ENCODE measurements at regions not wholly inside any gene's neighbourhood (a gene's known extent, or its start where the extent isn't known, plus 50 kb on each side); places are given as distances from the start of the nearest gene placed in this dataset.
"Not testable (repeated sequence)": the region's sequence is repeated elsewhere in the genome, so short reads cannot be mapped to it uniquely, and the experiment has no call there.

DNA sequence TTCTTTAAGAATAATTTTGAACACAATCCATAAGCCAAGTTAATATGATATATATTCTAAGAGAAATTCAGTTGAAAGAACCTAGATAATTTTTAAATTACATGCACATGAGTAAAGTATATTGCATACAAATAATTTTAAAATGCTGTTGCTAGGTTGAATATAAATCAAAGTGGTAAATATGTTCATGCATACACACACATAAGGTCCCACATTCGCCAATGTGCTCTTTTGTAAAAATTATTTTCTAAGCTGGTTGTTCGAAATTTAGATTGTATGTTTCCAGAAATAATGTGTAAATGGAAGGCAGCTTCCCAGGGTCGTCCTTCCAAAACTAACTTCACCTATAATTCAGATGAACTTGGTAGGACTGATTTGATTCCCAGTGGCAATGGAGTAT lies 173.7 kb upstream of the CCDC196 start:
- no peaks in the 10 kb centered on the region for H3K36me3 Mint-ChIP-seq
- TF ChIP-seq, protein P1, sequence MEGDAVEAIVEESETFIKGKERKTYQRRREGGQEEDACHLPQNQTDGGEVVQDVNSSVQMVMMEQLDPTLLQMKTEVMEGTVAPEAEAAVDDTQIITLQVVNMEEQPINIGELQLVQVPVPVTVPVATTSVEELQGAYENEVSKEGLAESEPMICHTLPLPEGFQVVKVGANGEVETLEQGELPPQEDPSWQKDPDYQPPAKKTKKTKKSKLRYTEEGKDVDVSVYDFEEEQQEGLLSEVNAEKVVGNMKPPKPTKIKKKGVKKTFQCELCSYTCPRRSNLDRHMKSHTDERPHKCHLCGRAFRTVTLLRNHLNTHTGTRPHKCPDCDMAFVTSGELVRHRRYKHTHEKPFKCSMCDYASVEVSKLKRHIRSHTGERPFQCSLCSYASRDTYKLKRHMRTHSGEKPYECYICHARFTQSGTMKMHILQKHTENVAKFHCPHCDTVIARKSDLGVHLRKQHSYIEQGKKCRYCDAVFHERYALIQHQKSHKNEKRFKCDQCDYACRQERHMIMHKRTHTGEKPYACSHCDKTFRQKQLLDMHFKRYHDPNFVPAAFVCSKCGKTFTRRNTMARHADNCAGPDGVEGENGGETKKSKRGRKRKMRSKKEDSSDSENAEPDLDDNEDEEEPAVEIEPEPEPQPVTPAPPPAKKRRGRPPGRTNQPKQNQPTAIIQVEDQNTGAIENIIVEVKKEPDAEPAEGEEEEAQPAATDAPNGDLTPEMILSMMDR (IDR thresholded peaks at IDR 0.05; ENCODE audit: unreplicated experiment) = no peak
- H3K27me3 Mint-ChIP-seq (ENCODE audit: low read depth) = peaks cover 5% of the 10 kb centered on the region
- no peak overlapping the region for H3K27ac Mint-ChIP-seq
- no peak for DNase-seq (ENCODE audit: low spot score in 2 of 2, unreplicated experiment in 2 of 2)
- peaks cover 21% of the 10 kb centered on the region for H3K9me3 Mint-ChIP-seq
- H3K4me1 Mint-ChIP-seq = no peaks in the 10 kb centered on the region
- no peak overlapping the region for H3K4me3 Mint-ChIP-seq

DNA sequence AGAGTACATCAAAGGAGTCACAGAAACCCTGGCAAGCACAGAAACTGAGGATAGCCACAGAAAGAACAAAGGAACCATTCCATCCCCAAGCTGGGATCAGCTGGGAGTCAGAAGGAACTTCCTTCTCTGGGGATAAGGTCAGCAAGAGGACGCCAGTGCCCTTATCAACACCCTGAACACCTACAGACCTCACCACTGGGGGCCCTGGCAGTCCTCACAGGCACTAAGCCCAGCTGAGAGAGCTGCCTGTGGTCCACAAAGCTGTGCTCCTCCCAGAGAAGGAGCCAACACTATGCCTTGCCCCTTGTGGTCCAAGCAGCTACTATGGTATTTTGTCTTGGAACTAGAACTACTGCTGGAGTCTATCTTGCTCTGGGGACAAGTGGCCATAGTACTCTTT lies 171.1 kb upstream of the CCDC196 start:
- peaks cover 25% of the 10 kb centered on the region for H3K9me3 Mint-ChIP-seq
- no peak for DNase-seq (ENCODE audit: low spot score in 2 of 2, unreplicated experiment in 2 of 2)
- H3K27me3 Mint-ChIP-seq (ENCODE audit: low read depth) = peaks cover 5% of the 10 kb centered on the region
- no peaks in the 10 kb centered on the region for H3K4me1 Mint-ChIP-seq
- H3K36me3 Mint-ChIP-seq = no peaks in the 10 kb centered on the region
- H3K4me3 Mint-ChIP-seq = no peak overlapping the region
- no peak overlapping the region for H3K27ac Mint-ChIP-seq
- TF ChIP-seq, protein P1 (IDR thresholded peaks at IDR 0.05; ENCODE audit: unreplicated experiment) = no peak

DNA sequence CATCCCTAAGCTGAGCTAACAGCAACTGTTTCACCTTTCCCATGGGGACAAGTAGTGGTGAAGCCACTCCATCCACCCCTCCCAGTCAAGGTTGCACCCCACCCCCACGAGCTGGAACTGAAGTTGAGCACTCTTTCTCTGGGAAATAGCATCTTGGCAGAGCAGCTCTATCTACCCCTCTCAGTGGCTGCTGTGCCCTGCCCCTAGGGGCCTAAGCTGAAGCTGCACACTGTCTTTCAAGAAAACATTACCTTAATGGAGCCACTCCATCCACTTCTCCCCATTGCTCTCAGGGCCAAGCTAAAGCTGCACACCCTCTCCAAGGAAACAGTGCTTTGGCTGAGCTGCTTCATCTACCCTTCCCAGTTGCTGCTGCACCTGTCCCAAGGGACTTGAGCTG lies 170.6 kb upstream of the CCDC196 start:
- peaks cover 5% of the 10 kb centered on the region for H3K27me3 Mint-ChIP-seq (ENCODE audit: low read depth)
- DNase-seq (ENCODE audit: low spot score in 2 of 2, unreplicated experiment in 2 of 2) = no peak
- H3K4me3 Mint-ChIP-seq = no peak overlapping the region
- TF ChIP-seq, protein P1 (IDR thresholded peaks at IDR 0.05; ENCODE audit: unreplicated experiment) = no peak
- no peaks in the 10 kb centered on the region for H3K4me1 Mint-ChIP-seq
- no peak overlapping the region for H3K27ac Mint-ChIP-seq
- peaks cover 28% of the 10 kb centered on the region for H3K9me3 Mint-ChIP-seq
- H3K36me3 Mint-ChIP-seq = no peaks in the 10 kb centered on the region

DNA sequence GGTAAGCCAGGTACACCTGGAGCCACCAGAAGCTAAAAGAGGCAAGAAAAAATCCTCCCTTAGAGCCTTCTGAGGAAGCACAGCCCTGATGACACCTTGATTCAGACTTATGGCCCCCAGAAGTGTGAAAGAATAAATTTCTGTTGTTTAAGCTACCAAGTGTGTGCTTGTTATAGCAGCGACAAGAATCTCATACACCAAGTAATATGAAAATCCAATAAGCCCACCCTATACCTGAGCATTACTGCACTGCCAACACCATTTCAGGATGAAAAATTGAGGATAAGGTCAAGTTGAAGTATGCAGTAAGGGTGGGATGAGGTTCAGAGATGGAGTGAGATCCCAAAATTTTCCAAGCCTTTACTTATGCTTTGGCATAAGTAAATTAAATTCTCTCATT lies 163.6 kb upstream of the CCDC196 start:
- Mint-ChIP-seq H3K4me1 (no peaks in the 10 kb centered on the region), H3K4me3 (no peak overlapping the region), H3K36me3 (no peaks in the 10 kb centered on the region), H3K27ac (no peak overlapping the region), H3K9me3 (peaks cover 31% of the 10 kb centered on the region), H3K27me3 (ENCODE audit: low read depth) (peaks cover 4% of the 10 kb centered on the region)
- DNase-seq (ENCODE audit: low spot score in 2 of 2, unreplicated experiment in 2 of 2) = no peak
- TF ChIP-seq, protein P1 (IDR thresholded peaks at IDR 0.05; ENCODE audit: unreplicated experiment) = no peak

DNA sequence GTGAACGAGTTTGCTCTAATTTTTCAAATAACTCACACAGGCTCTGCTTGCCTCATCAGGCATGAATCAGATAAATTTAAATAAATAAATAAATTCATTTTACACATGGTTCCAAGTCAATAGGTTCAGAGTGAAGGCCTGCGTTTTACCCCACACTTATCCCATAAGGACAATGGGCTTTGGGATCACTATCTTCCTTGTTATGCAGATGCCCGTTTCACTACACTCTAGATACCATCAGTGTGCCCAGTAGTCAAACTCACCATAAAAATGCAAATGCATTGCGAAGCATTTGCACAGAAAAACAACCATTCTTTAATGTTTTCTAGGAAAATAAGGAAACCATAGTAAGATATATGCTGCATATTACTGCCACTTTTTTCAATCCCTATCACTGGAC lies 155.9 kb upstream of the CCDC196 start:
- H3K36me3 Mint-ChIP-seq = peaks cover 1% of the 10 kb centered on the region
- H3K27me3 Mint-ChIP-seq (ENCODE audit: low read depth) = peaks cover 4% of the 10 kb centered on the region
- no peak for DNase-seq (ENCODE audit: low spot score in 2 of 2, unreplicated experiment in 2 of 2)
- TF ChIP-seq, protein P1 (IDR thresholded peaks at IDR 0.05; ENCODE audit: unreplicated experiment) = no peak
- H3K4me3 Mint-ChIP-seq = no peak overlapping the region
- H3K4me1 Mint-ChIP-seq = no peaks in the 10 kb centered on the region
- no peak overlapping the region for H3K27ac Mint-ChIP-seq
- peaks cover 10% of the 10 kb centered on the region for H3K9me3 Mint-ChIP-seq

DNA sequence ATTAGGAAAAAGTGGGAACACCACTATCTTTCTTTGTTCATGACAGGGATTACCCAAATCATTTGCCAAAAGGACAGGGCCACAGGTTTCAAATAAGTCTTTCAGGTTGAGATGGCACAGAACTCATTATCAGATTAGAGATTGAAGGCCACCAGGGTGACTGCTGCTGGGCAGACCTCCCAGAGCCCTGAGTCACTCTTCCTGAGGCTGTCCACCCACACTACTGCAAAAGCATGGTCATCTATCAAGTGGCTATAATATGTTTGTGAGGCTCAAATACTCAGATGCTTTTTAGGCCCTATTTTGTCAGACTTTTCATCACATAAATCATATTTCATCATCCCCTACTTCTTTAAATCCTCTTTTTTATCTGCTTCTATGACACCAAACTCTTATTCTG lies 155.3 kb upstream of the CCDC196 start:
- no peak for DNase-seq (ENCODE audit: low spot score in 2 of 2, unreplicated experiment in 2 of 2)
- Mint-ChIP-seq H3K4me3 (no peak overlapping the region), H3K27ac (no peak overlapping the region), H3K4me1 (no peaks in the 10 kb centered on the region), H3K27me3 (ENCODE audit: low read depth) (peaks cover 8% of the 10 kb centered on the region), H3K9me3 (peaks cover 17% of the 10 kb centered on the region), H3K36me3 (peaks cover 1% of the 10 kb centered on the region)
- TF ChIP-seq, protein P1 (IDR thresholded peaks at IDR 0.05; ENCODE audit: unreplicated experiment) = no peak

DNA sequence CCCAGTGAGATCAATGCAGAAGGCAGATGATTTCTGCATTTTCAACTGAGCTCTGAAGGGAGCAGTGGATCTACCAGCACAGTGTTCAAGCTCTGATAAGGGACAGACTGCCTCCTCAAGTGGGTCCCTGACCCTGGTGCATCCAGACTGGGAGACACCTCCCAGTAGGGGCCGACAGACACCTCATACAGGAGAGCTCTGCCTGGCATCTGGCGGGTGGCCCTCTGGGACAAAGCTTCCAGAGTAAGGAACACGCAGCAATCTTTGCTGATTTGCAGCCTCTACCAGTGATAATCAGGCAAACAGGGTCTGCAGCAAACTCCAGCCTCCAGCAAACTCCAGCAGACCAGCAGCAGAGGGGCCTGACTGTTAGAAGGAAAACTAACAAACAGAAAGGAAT lies 152.9 kb upstream of the CCDC196 start:
- H3K4me1 Mint-ChIP-seq; H3K27ac Mint-ChIP-seq; H3K4me3 Mint-ChIP-seq; DNase-seq (ENCODE audit: low spot score in 2 of 2, unreplicated experiment in 2 of 2); H3K36me3 Mint-ChIP-seq: not testable (repeated sequence)
- H3K27me3 Mint-ChIP-seq (ENCODE audit: low read depth) = peaks cover 12% of the 10 kb centered on the region
- H3K9me3 Mint-ChIP-seq = peaks cover 27% of the 10 kb centered on the region
